GM18873 (cell line): ENCODE measurements at regions not wholly inside any gene's neighbourhood (a gene's known extent, or its start where the extent isn't known, plus 50 kb on each side); places are given as distances from the start of the nearest gene placed in this dataset.

Experiments used
- ATAC-seq: cut with Tn5 transposase; IDR thresholded peaks from one replicate; pipeline ENCODE4 v1.9.1; 2021; ENCODE audit warnings: mild to moderate bottlenecking, moderate library complexity, moderate number of reproducible peaks; ENCODE audit not compliant: unreplicated experiment, low FRiP score

GRCh38 chr4:123785538-123785937, 388.9 kb downstream of the SPRY1 start:
- ATAC-seq: no peak

- no peak for ATAC-seq
Observed at GRCh38 chr4:123786163-123786915, 389.7 kb downstream of the SPRY1 start.

GRCh38 chr4:123786920-123787319, 390.3 kb downstream of the SPRY1 start:
- ATAC-seq: no peak

- no peak for ATAC-seq
Observed at GRCh38 chr4:123787512-123788080, 391.0 kb downstream of the SPRY1 start.

DNA sequence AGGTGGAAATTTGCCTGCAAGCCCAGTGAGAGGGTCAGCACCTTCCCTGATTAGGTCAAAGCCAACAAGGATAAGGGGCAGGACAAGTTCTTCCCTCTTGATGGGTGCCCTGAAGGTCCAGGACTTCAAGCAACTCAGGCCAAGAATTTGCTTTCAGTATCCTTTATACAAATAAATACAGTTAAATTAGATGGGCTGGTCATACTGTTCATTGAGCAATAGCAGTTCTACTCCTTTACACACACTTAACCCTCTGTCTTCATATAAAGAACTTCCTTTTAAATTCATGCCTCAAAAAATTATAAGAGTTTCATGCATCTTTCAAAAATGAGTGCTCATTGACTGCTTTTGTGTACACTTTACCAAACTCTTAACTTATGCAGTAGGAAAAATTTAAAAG, 392.0 kb downstream of the SPRY1 start:
- no peak for ATAC-seq

DNA sequence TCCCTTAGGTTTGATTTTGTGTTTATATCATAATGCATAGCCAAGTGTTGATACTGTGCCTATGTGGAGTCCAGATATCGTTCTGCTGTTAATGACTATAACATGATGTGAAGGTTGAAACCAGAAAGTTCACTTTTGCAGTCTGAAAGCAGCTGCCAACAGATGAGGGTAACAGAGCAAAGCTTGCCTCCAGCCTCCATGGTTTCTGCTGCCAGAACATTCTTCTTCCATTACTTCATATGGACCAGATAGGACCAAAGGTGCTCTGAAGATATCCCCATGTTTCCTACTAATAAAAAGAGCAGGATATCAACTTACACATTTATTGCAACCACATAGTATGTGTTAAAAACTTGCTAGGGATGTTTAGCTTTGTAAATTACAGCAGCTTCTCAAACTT, 394.1 kb downstream of the SPRY1 start:
- ATAC-seq: no peak

DNA sequence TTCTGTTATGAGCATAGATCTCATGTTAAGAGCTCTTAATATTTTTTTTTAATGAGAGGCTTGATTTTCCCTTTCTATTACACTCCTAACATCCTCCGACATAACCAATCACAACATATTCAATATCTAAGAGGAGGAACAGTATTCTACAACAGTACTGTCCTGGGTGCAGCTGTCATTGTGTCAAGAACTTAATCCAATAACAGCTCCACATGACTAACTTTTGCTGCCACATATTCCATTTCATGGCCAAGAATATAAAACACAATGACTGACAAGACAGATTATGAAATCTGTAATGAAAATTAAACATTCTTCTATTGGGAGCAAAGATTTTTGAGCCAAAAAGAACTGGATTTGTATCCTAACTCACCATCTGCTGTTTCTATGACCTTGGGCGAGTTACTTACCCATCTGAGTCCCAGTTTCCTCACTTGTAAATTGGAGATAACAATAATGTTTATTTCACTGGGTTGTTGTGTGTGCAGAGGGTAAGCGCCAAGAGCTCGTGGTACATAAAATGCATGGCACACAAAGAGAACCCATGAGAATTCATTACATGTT, 405.6 kb downstream of the SPRY1 start:
- no peak for ATAC-seq

- no peak for ATAC-seq
Observed at GRCh38 chr4:123802933-123803332, 406.3 kb downstream of the SPRY1 start.

DNA sequence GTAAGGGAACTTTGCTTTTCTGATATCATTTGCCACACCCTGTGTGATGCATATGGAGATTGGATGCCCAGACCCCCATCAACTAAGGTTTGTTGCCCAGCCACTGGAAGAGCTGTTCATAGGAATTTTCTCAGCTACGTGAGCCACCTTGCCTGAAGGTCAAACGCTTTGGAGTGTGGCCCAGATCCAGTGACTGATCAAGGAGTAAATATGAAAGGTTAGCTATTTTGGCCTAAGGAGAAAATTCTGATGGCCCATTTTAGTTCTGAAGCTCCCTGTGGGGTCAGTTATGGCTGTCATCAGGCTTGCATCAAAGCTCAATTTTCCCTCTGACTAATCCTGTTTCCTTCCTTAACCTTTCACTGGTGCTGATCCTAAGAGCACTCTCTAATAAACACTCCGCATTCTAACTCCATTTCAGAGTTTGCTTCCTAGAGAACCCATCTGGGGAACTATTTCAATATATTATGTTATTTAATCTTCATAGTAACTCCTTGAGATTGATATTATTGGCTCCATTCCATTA, 407.7 kb downstream of the SPRY1 start:
- no peak for ATAC-seq

DNA sequence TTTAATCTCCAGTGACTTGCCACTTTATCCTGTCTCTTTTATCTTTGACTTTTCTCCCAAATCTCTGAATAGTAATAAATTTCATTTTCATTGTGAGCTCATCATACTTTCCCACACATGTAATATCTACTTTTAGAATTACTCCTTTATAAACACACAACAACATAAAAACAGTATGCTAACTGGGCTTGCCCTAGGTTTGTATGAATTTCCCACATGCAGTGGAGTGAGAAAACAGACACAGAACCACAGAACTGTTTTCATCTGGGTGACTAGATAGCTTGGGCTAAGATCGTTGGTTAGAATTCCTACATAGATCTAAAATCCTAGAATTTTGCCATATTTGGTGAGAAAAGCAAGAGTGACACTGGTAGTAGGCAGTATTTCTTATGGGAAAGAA, 409.5 kb downstream of the SPRY1 start:
- no peak for ATAC-seq

DNA sequence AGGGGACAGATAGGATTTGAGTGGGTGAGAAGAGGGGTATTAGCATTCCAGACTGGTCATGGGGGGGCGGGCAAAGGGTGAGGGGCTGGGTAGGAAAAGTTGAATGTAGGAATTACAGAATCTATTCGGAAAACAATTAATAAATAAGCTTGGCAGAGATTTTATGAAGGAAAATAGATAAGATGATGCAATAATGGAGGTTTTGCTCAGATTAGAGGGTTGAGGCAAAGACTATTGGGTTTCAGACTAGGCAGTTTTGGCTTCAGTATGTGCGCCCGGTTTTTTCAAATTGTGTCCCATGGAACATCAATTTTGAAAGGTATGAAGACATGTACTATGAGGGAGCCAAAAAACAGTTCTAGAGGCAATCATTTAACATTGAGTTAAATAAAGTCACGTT, 410.6 kb downstream of the SPRY1 start:
- no peak for ATAC-seq

DNA sequence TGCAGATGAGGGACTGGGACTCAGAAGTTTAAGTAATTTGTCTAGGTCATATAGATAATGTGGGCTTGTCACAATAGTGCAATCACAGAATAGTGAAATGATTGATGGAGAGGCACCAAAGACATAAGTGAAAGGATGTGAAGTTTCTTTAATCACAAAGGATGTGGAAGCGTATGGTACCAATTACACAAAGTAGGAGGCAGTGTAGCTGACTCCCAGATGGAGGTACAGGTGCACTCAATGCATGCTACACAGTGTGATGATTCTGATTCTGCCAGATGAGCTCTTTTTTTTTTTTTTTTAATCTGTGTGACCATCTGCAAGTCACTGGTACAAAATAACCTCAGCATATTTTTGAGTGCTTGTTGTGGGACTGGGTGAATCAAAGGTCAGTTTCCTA, 411.3 kb downstream of the SPRY1 start:
- no peak for ATAC-seq

DNA sequence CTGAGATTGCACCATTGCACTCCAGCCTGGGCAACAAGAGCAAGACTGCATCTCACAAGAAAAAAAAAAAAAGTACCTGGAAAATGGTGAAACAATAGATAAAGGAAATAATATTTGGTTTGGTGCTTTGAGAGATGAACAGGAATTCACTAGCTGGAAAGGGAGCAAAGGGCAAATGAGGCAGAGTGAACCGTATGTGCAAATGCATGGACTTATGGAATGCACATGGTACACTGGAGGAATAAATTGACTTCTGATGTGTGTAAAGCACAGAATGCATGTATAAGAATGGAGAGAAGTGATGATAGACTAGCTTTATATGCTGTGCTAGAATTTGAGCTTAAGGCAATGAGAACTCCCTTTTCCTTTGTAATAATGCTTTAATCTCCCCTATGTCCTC, 413.3 kb downstream of the SPRY1 start:
- ATAC-seq: no peak

DNA sequence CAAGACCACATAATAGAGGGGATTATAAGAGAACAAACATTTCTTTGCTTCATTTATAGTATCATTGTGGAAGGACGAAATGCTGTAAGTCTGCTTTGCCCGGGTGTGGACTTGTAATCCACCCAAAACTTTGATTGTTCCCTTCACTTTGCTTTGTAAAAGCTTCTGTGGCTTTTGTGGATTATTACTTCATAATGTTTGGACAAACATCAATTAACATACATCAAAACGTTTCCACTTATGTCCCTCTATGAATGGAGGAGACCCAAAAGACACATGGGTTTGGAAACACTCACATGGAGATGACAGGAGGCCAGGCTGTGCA, 415.4 kb downstream of the SPRY1 start:
- no peak for ATAC-seq

DNA sequence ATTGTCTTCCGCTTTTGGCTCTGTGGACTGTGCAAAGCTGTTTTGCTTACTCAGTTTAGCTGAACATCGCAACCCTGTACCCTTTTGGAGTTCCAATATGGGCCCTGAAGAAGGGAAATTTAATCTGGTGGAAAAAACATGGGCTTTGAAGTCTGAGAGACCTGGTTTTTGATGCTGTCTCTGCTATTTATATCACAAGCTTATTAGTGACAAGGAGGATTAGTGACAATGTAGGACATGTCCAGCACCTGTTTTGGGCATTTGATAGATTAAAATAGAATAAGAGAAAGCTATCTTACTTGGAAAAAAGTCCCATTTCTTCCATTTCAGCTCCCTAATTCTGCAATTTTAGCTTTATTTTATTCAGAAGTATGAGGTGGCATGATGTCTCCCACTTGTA, 417.3 kb downstream of the SPRY1 start:
- no peak for ATAC-seq

- no peak for ATAC-seq
Observed at GRCh38 chr4:123816462-123816861, 419.9 kb downstream of the SPRY1 start.

GRCh38 chr4:123817025-123817688, 420.6 kb downstream of the SPRY1 start:
- no peak for ATAC-seq

GRCh38 chr4:123819362-123820035, 422.9 kb downstream of the SPRY1 start:
- no peak for ATAC-seq

GRCh38 chr4:123821861-123822260, 425.3 kb downstream of the SPRY1 start:
- ATAC-seq: no peak

- ATAC-seq: no peak
Observed at GRCh38 chr4:123822353-123822752, 425.8 kb downstream of the SPRY1 start.

GRCh38 chr4:123823244-123823643, 426.6 kb downstream of the SPRY1 start:
- ATAC-seq: no peak
